Breast epithelium (tissue), 4 donors: ENCODE measurements at regions not wholly inside any gene's neighbourhood (a gene's known extent, or its start where the extent isn't known, plus 50 kb on each side); places are given as distances from the start of the nearest gene placed in this dataset.

Experiments used
- DNase-seq, 2 donors: peaks; one replicate each; pipeline ENCODE4 v3.0.0-alpha.2; 2019; ENCODE audit warnings: low spot score in 2 of 2
- H3K27ac ChIP-seq, 2 donors: fragments of 200-600 bp; sonication (generic) in 1 of 2; one replicate each; pipeline ENCODE4 v1.5.1; 2016 to 2019; ENCODE audit warnings: mild to moderate bottlenecking in 1 of 2
- H3K27me3 ChIP-seq, 2 donors: fragments of 200-600 bp; sonication (generic) in 1 of 2; one replicate each; pipeline versions ENCODE4 v1.5.1 to v1.6.0; 2017 to 2019; ENCODE audit warnings: control low read depth in 1 of 2, mild to moderate bottlenecking in 1 of 2
- H3K36me3 ChIP-seq: fragments of 200-600 bp; one replicate; pipeline ENCODE4 v1.5.1; 2019
- H3K4me1 ChIP-seq, 2 donors: fragments of 200-600 bp; sonication (generic); one replicate each; pipeline ENCODE4 v1.5.1; 2016 to 2019; ENCODE audit warnings: control low read depth in 1 of 2
- H3K4me3 ChIP-seq, 3 donors: fragments of 200-600 bp; sonication (generic); 1 replicate in 2 of 3; 2 replicates in 1 of 3; pipeline ENCODE4 v1.5.1; 2016 to 2019; ENCODE audit warnings: mild to moderate bottlenecking in 3 of 3, moderate library complexity in 2 of 3
- H3K9me3 ChIP-seq, 2 donors: fragments of 200-600 bp; sonication (generic) in 1 of 2; one replicate each; pipeline ENCODE4 v1.5.1; 2016 to 2019; ENCODE audit warnings: control low read depth in 1 of 2
- POLR2A ChIP-seq: fragments of 450-650 bp; IDR thresholded peaks from one replicate; pipeline ENCODE4 v1.6.1; 2016; ENCODE audit warnings: antibody characterized with exemption, mild to moderate bottlenecking, moderate library complexity
- POLR2AphosphoS5 ChIP-seq, 3 donors: sonication (generic); formaldehyde crosslinking; IDR thresholded peaks; one replicate each; pipeline ENCODE4 v1.6.1; 2017; ENCODE audit warnings: antibody characterized with exemption in 3 of 3
- intact Hi-C: fragments of 100-400 bp; cut with DNase I; formaldehyde crosslinking; loops from one replicate; pipeline ENCODE4 v1.15.1; 2023; ENCODE audit warnings: low total_unique reads
- TF ChIP-seq, protein P1 (sequence below), 3 donors: fragments of 450-650 bp; IDR thresholded peaks; one replicate each; pipeline ENCODE4 v1.5.1; 2016 to 2017; ENCODE audit warnings: antibody characterized with exemption in 3 of 3, mild to moderate bottlenecking in 3 of 3, moderate library complexity in 3 of 3

GRCh38 chr12:92079054-92079385 lies 66.6 kb downstream of the BTG1 start:
- no peaks in the 10 kb centered on the region for H3K36me3 ChIP-seq

DNA sequence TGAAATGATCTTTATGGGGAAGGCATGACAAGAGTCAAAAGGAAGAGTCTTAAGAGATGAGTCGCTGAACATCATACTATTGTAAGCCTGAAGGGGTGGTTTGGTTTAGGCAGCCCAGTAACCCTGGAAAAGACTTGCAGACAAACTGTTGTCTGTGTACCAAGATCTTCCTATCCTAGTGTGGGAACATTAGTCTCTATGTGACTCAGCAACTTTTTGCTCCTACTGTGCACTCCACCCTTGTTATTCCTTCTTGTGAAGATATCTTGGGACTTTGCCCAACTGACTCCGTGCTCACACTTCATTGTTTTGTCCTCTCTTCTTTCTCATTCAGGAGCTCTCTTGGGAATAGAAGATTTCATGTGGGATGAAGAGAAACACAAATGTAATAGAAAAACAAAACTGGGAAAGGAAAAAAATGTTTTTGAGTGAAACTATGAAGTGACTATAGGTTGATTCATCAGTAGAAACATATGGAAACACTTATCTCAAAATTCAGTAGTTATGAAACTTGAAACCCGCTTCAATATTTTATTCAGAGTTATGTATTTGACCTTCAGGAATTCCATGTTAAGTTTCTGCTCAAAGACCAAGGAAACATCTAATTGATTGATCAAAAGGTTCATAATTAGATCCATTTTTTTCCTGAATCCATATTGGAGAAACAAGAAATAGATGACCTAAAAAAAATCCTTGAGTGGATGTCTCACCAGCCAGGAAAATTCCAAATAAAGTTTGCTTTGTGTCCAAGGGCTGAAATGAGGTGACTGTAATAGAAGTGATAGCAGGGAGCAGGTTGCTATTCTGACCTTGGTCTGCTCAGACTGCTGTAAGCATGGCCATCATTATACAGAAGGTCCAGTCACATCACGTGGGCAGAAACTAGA lies 67.2 kb downstream of the BTG1 start:
- intact Hi-C loops = no loop called here
- Histone ChIP-seq H3K36me3 (no peaks in the 10 kb centered on the region), H3K4me1 (no peaks in the 10 kb centered on the region), H3K27me3 (no peaks in the 10 kb centered on the region), H3K4me3 (no peak overlapping the region), H3K27ac (peak overlapping the region; percentile 11 to 53), H3K9me3 (no peaks in the 10 kb centered on the region)
- peak in 1 of 3 donors; percentile 27 for TF ChIP-seq POLR2AphosphoS5 (IDR thresholded peaks at IDR 0.05)
- TF ChIP-seq POLR2A = no peak
- DNase-seq = no peak

More at GRCh38 chr12:92079054-92079385, 66.6 kb downstream of the BTG1 start:
- no peaks in the 10 kb centered on the region for H3K4me1 ChIP-seq
- TF ChIP-seq POLR2AphosphoS5 (IDR thresholded peaks at IDR 0.05) (no peak), POLR2A (no peak)
- TF ChIP-seq, protein P1, sequence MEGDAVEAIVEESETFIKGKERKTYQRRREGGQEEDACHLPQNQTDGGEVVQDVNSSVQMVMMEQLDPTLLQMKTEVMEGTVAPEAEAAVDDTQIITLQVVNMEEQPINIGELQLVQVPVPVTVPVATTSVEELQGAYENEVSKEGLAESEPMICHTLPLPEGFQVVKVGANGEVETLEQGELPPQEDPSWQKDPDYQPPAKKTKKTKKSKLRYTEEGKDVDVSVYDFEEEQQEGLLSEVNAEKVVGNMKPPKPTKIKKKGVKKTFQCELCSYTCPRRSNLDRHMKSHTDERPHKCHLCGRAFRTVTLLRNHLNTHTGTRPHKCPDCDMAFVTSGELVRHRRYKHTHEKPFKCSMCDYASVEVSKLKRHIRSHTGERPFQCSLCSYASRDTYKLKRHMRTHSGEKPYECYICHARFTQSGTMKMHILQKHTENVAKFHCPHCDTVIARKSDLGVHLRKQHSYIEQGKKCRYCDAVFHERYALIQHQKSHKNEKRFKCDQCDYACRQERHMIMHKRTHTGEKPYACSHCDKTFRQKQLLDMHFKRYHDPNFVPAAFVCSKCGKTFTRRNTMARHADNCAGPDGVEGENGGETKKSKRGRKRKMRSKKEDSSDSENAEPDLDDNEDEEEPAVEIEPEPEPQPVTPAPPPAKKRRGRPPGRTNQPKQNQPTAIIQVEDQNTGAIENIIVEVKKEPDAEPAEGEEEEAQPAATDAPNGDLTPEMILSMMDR (IDR thresholded peaks at IDR 0.05) = no peak
- no peaks in the 10 kb centered on the region for H3K27me3 ChIP-seq
- intact Hi-C loops = no loop called here
- DNase-seq = no peak
- H3K9me3 ChIP-seq = no peaks in the 10 kb centered on the region
- H3K4me3 ChIP-seq = no peak overlapping the region
- H3K27ac ChIP-seq = peak overlapping the region; percentile 11 to 53

DNA sequence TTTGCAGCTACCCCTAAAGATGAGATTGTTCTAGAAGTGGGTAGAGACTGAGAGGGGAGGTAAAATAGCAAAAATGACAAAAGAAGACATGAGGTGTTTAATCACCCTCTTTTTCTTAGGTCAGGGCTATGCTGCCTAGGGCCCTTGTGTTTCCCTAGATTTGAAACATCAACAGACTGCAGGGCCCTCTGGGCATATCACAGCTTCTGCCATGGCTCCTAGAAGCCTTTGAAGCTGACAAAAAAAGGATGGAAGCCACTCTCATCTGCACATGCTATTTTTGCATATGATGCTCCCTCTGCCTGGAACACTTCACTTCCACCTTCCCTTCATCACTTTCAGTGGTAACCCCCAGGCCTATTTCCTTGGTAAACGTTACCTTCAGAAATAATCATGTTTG lies 68.1 kb downstream of the BTG1 start:
- Histone ChIP-seq H3K4me1 (no peaks in the 10 kb centered on the region), H3K9me3 (no peaks in the 10 kb centered on the region), H3K36me3 (no peaks in the 10 kb centered on the region), H3K27me3 (no peaks in the 10 kb centered on the region), H3K27ac (peak overlapping the region; percentile 7 to 10), H3K4me3 (no peak overlapping the region)
- intact Hi-C loops = no loop called here
- no peak for DNase-seq
- TF ChIP-seq POLR2A (no peak), POLR2AphosphoS5 (IDR thresholded peaks at IDR 0.05) (no peak)
- TF ChIP-seq, protein P1 (IDR thresholded peaks at IDR 0.05) = no peak

DNA sequence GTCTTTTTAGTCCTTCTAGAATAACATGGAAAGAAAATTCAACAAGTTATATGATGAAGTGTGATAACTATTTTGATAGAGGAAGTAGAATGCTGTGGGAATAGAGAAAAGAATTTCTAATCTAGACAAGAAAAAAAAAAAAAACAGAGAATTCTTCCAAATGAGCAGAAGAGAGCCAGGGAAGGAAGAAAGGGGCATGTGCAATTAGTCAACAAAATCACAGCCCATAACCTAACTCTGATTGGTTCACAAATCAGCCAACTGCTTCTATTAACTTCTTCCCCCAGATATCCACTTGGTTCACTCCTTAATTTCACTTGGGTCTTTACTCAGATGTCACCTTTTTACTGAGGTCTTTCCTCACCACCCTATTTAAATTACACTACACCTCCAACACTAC lies 69.5 kb downstream of the BTG1 start:
- no peaks in the 10 kb centered on the region for H3K36me3 ChIP-seq
- no peak overlapping the region for H3K4me3 ChIP-seq
- H3K27me3 ChIP-seq = no peaks in the 10 kb centered on the region
- no peak overlapping the region for H3K27ac ChIP-seq
- H3K9me3 ChIP-seq = no peaks in the 10 kb centered on the region
- H3K4me1 ChIP-seq = no peaks in the 10 kb centered on the region
- DNase-seq = no peak
- intact Hi-C loops = no loop called here
- TF ChIP-seq, protein P1 (IDR thresholded peaks at IDR 0.05) = no peak
- TF ChIP-seq POLR2AphosphoS5 (IDR thresholded peaks at IDR 0.05) (no peak), POLR2A (no peak)

DNA sequence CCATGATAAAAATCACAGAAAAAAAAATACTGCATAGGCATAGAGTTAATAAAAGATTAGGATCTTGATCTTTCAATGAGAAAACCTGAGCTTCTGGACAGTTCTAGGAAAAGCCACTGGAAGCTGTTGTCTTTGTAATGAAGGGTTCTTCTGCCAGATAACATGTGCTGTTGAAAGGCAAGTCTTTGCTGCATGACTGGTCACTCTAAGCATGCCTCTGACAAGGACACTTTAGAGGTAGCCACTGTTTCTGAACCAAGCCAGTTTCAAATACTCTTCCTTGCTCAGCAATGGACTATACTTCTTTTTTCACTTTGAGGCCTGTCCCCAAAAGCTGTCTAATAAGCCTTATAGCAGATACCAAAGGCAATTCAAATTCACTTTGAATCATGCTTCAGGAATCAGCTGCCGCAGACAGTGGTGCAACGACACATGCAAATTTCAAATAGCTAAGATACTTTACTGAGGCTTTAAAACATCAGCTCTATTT lies 70.2 kb downstream of the BTG1 start:
- Histone ChIP-seq H3K27me3 (no peaks in the 10 kb centered on the region), H3K4me1 (no peaks in the 10 kb centered on the region), H3K36me3 (no peaks in the 10 kb centered on the region), H3K9me3 (no peaks in the 10 kb centered on the region), H3K4me3 (no peak overlapping the region), H3K27ac (no peak overlapping the region)
- intact Hi-C loops = no loop called here
- DNase-seq = no peak
- TF ChIP-seq, protein P1 (IDR thresholded peaks at IDR 0.05) = no peak
- TF ChIP-seq POLR2A = no peak
- TF ChIP-seq POLR2AphosphoS5 (IDR thresholded peaks at IDR 0.05) = no peak
